Epithelial cell of proximal tubule (primary cell): ENCODE measurements at regions not wholly inside any gene's neighbourhood (a gene's known extent, or its start where the extent isn't known, plus 50 kb on each side); places are given as distances from the start of the nearest gene placed in this dataset.

Source experiments
- DNase-seq: peaks from one replicate; pipeline ENCODE4 v3.0.0-alpha.2; 2011; ENCODE audit warnings: low read depth
- H3K4me3 ChIP-seq: 2 replicates; pipeline ENCODE4 v1.5.1; 2011; ENCODE audit warnings: low read depth, mild to moderate bottlenecking, low read length
- TF ChIP-seq, protein P1 (sequence below): conservative IDR thresholded peaks from 2 replicates; pipeline ENCODE4 v1.5.1; 2012; ENCODE audit warnings: low read depth, mild to moderate bottlenecking, low read length

GRCh38 chr9:80074439-80074838 is 502.7 kb downstream of the TLE4 start:
- H3K4me3 ChIP-seq: no peak overlapping the region
- TF ChIP-seq, protein P1, sequence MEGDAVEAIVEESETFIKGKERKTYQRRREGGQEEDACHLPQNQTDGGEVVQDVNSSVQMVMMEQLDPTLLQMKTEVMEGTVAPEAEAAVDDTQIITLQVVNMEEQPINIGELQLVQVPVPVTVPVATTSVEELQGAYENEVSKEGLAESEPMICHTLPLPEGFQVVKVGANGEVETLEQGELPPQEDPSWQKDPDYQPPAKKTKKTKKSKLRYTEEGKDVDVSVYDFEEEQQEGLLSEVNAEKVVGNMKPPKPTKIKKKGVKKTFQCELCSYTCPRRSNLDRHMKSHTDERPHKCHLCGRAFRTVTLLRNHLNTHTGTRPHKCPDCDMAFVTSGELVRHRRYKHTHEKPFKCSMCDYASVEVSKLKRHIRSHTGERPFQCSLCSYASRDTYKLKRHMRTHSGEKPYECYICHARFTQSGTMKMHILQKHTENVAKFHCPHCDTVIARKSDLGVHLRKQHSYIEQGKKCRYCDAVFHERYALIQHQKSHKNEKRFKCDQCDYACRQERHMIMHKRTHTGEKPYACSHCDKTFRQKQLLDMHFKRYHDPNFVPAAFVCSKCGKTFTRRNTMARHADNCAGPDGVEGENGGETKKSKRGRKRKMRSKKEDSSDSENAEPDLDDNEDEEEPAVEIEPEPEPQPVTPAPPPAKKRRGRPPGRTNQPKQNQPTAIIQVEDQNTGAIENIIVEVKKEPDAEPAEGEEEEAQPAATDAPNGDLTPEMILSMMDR: no peak
- no peak for DNase-seq

GRCh38 chr9:80072451-80072850 is 500.7 kb downstream of the TLE4 start:
- TF ChIP-seq, protein P1: no peak
- H3K4me3 ChIP-seq: no peak overlapping the region
- no peak for DNase-seq

GRCh38 chr9:80070071-80070742 is 498.4 kb downstream of the TLE4 start:
- TF ChIP-seq, protein P1: no peak
- no peak for DNase-seq
- no peak overlapping the region for H3K4me3 ChIP-seq

DNA sequence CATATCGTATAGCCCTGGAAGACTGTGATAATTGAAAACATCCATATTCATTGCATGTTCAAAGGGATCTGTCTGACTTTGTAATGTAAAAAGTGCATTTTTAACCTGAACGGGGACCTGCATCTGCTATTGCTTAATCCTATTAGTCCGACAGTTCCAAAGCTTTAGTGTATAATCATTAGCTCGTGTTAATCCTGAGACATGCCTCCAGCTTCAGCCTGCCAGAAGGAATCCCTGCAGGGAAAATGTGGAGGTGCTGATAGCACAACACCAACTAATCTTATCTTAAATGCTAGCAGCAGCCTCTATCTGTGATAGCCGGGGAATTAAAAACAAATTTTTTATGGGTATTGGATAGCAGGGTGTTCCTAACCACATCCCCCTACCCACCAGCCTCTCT is 495.2 kb downstream of the TLE4 start:
- DNase-seq: peak; percentile 38
- TF ChIP-seq, protein P1: no peak
- H3K4me3 ChIP-seq: no peak overlapping the region

DNA sequence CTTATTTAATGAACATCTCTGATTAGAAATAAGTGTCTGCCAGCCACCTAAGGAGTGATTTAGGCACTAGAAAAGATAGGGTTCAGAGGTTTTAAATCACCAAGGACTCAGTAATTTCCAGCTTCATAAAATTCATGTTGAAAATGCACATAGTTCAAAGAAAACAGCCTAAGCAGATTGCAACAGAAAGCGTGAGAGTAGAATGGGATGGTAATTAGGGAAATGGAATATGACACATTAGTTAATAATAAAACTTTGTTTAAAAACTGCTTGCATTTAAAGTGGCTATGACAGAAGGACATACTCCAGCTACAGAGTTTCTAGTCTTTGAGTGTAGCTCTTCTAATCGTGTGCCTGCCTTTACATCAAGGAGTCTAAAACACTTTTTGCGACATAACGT is 490.8 kb downstream of the TLE4 start:
- DNase-seq: peak; percentile 63

GRCh38 chr9:80061940-80062339 is 490.2 kb downstream of the TLE4 start:
- H3K4me3 ChIP-seq: no peak overlapping the region
- peak; percentile 73 for DNase-seq
- TF ChIP-seq, protein P1: no peak

More for the DNA sequence above, 490.8 kb downstream of the TLE4 start:
- TF ChIP-seq, protein P1: no peak
- H3K4me3 ChIP-seq: no peak overlapping the region

- TF ChIP-seq, protein P1: no peak
- no peak overlapping the region for H3K4me3 ChIP-seq
- no peak for DNase-seq
These were observed 489.3 kb downstream of the TLE4 start for GRCh38 chr9:80061096-80061495.
